Mucosa of rectum (tissue), 2 donors: ENCODE measurements at regions not wholly inside any gene's neighbourhood (a gene's known extent, or its start where the extent isn't known, plus 50 kb on each side); places are given as distances from the start of the nearest gene placed in this dataset.
"Not testable (repeated sequence)": the region's sequence is repeated elsewhere in the genome, so short reads cannot be mapped to it uniquely, and the experiment has no call there.

ENCODE experiments used
- H3K27ac ChIP-seq, 2 donors: one replicate each; pipeline ENCODE4 v1.7.0; 2013; ENCODE audit warnings: inconsistent platforms in 2 of 2, low read depth in 2 of 2, low read length in 2 of 2
- H3K27me3 ChIP-seq, 2 donors: one replicate each; pipeline ENCODE4 v1.7.0; 2013; ENCODE audit warnings: low read length in 2 of 2; ENCODE audit not compliant: control insufficient read depth in 2 of 2, insufficient read depth in 2 of 2
- H3K36me3 ChIP-seq, 2 donors: one replicate each; pipeline ENCODE4 v1.7.0; 2013; ENCODE audit warnings: low read length in 2 of 2; ENCODE audit not compliant: control insufficient read depth in 2 of 2, insufficient read depth in 2 of 2
- H3K4me1 ChIP-seq, 2 donors: one replicate each; pipeline ENCODE4 v1.7.0; 2013; ENCODE audit warnings: low read length in 2 of 2, mild to moderate bottlenecking in 1 of 2; ENCODE audit not compliant: control insufficient read depth in 2 of 2, insufficient read depth in 2 of 2
- H3K4me3 ChIP-seq, 2 donors: one replicate each; pipeline ENCODE4 v1.7.0; 2013; ENCODE audit warnings: low read length in 2 of 2
- H3K9ac ChIP-seq, 2 donors: one replicate each; pipeline ENCODE4 v1.7.0; 2013; ENCODE audit warnings: low read length in 2 of 2, low read depth in 1 of 2, mild to moderate bottlenecking in 1 of 2
- H3K9me3 ChIP-seq, 2 donors: one replicate each; pipeline ENCODE4 v1.7.0; 2013; ENCODE audit warnings: low read length in 2 of 2; ENCODE audit not compliant: control insufficient read depth in 2 of 2
- donor health status: healthy.
- donor health status: Normal muscosa, but diverticular disease.

- Histone ChIP-seq H3K9ac (no peak overlapping the region), H3K36me3 (no peaks in the 10 kb centered on the region), H3K4me3 (no peak overlapping the region), H3K9me3 (no peaks in the 10 kb centered on the region), H3K4me1 (no peaks in the 10 kb centered on the region), H3K27ac (no peak overlapping the region), H3K27me3 (no peaks in the 10 kb centered on the region)
These were observed 157.4 kb upstream of the FOXG1 start for GRCh38 chr14:28608851-28609828.

- no peaks in the 10 kb centered on the region for H3K36me3 ChIP-seq
- H3K27me3 ChIP-seq = no peaks in the 10 kb centered on the region
- no peak overlapping the region for H3K9ac ChIP-seq
- no peaks in the 10 kb centered on the region for H3K4me1 ChIP-seq
- no peak overlapping the region for H3K4me3 ChIP-seq
- no peaks in the 10 kb centered on the region for H3K9me3 ChIP-seq
- H3K27ac ChIP-seq = no peak overlapping the region
These were observed 154.2 kb upstream of the FOXG1 start for GRCh38 chr14:28612414-28612813.

GRCh38 chr14:28613532-28613931 is 153.1 kb upstream of the FOXG1 start:
- Histone ChIP-seq H3K27ac (no peak overlapping the region), H3K27me3 (no peaks in the 10 kb centered on the region), H3K4me3 (no peak overlapping the region), H3K36me3 (no peaks in the 10 kb centered on the region), H3K4me1 (no peaks in the 10 kb centered on the region), H3K9me3 (no peaks in the 10 kb centered on the region), H3K9ac (no peak overlapping the region)

- H3K9ac ChIP-seq = no peak overlapping the region
- H3K4me3 ChIP-seq = no peak overlapping the region
- no peak overlapping the region for H3K27ac ChIP-seq
- no peaks in the 10 kb centered on the region for H3K4me1 ChIP-seq
- H3K27me3 ChIP-seq = no peaks in the 10 kb centered on the region
- no peaks in the 10 kb centered on the region for H3K36me3 ChIP-seq
- no peaks in the 10 kb centered on the region for H3K9me3 ChIP-seq
These were observed 139.8 kb upstream of the FOXG1 start for GRCh38 chr14:28626780-28627179.

GRCh38 chr14:28629328-28630004 is 137.1 kb upstream of the FOXG1 start:
- Histone ChIP-seq H3K4me1 (no peaks in the 10 kb centered on the region), H3K9me3 (no peaks in the 10 kb centered on the region), H3K36me3 (no peaks in the 10 kb centered on the region), H3K27me3 (no peaks in the 10 kb centered on the region), H3K27ac (no peak overlapping the region), H3K4me3 (no peak overlapping the region), H3K9ac (no peak overlapping the region)

GRCh38 chr14:28630100-28630499 is 136.5 kb upstream of the FOXG1 start:
- Histone ChIP-seq H3K36me3 (no peaks in the 10 kb centered on the region), H3K9me3 (no peaks in the 10 kb centered on the region), H3K4me3 (no peak overlapping the region), H3K27ac (no peak overlapping the region), H3K27me3 (no peaks in the 10 kb centered on the region), H3K4me1 (no peaks in the 10 kb centered on the region), H3K9ac (no peak overlapping the region)

GRCh38 chr14:28635387-28635786 is 131.2 kb upstream of the FOXG1 start:
- Histone ChIP-seq H3K4me3 (no peak overlapping the region), H3K4me1 (no peaks in the 10 kb centered on the region), H3K9me3 (no peaks in the 10 kb centered on the region), H3K27me3 (no peaks in the 10 kb centered on the region), H3K9ac (no peak overlapping the region), H3K36me3 (no peaks in the 10 kb centered on the region), H3K27ac (no peak overlapping the region)

GRCh38 chr14:28635816-28636215 is 130.8 kb upstream of the FOXG1 start:
- H3K4me3 ChIP-seq = not testable (repeated sequence)

GRCh38 chr14:28641189-28641588 is 125.4 kb upstream of the FOXG1 start:
- H3K27ac ChIP-seq, H3K9ac ChIP-seq, H3K27me3 ChIP-seq, H3K36me3 ChIP-seq, H3K4me1 ChIP-seq, H3K4me3 ChIP-seq, H3K9me3 ChIP-seq: not testable (repeated sequence)

More at GRCh38 chr14:28635816-28636215, 130.8 kb upstream of the FOXG1 start:
- H3K27me3 ChIP-seq, H3K27ac ChIP-seq, H3K9ac ChIP-seq, H3K36me3 ChIP-seq, H3K9me3 ChIP-seq, H3K4me1 ChIP-seq: not testable (repeated sequence)

- Histone ChIP-seq H3K27me3 (no peaks in the 10 kb centered on the region), H3K4me1 (no peaks in the 10 kb centered on the region), H3K4me3 (no peak overlapping the region), H3K9ac (no peak overlapping the region), H3K36me3 (no peaks in the 10 kb centered on the region), H3K27ac (no peak overlapping the region), H3K9me3 (no peaks in the 10 kb centered on the region)
These were observed 115.4 kb upstream of the FOXG1 start for GRCh38 chr14:28651148-28651547.
